HL-60 (cell line): ENCODE measurements at regions not wholly inside any gene's neighbourhood (a gene's known extent, or its start where the extent isn't known, plus 50 kb on each side); places are given as distances from the start of the nearest gene placed in this dataset.

Experiments
- GABPA ChIP-seq: IDR thresholded peaks from 2 replicates; pipeline ENCODE4 v1.6.1; 2012; ENCODE audit warnings: low read depth
- POLR2AphosphoS5 ChIP-seq: IDR thresholded peaks from 2 replicates; pipeline ENCODE4 v1.6.1; 2012; ENCODE audit warnings: low read depth
- SPI1 ChIP-seq: IDR thresholded peaks from 2 replicates; pipeline ENCODE4 v1.6.1; 2012; ENCODE audit warnings: low read depth, mild to moderate bottlenecking, borderline replicate concordance
- TF ChIP-seq, protein P1 (sequence below): IDR thresholded peaks from one replicate; pipeline ENCODE4 v1.5.1; 2011; ENCODE audit warnings: low read length, control low read depth, inconsistent platforms; ENCODE audit not compliant: insufficient read depth
- TF ChIP-seq, protein P2 (sequence below): IDR thresholded peaks from 2 replicates; pipeline ENCODE4 v1.6.1; 2012; ENCODE audit warnings: low read depth; ENCODE audit not compliant: insufficient replicate concordance

DNA sequence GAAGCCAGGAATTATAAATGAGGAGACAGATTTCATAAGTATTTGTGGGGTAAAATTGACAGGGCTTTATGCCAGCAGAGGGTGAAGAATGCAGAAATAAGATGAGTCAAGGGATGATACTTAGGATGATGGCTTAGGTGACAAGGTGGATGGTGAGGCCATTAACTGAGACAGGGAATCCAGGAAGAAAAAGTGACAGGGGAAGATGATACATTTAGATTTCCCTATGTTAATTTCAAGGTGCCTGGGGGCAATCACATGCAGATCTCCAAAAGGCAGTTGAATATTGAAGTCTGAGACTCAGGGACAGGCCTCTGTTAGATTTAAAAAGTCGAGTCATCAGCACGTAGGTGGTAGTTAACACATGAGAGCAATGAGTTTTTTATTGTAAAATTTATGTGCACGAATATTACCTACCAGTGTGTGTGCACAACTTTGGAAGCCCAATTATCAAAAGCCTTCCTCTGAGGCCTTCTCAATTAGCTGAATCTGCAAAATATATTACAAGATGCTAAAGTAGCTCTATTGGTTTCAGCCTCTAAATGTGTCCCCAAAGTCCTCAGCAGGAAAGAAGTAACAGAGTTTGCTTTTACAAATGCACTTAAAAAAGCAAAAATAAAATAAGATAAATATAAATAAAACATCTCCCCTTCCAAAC lies 67.9 kb upstream of the CHL1 start:
- TF ChIP-seq POLR2AphosphoS5 (no peak), GABPA (no peak), SPI1 (no peak)
- TF ChIP-seq, protein P1, sequence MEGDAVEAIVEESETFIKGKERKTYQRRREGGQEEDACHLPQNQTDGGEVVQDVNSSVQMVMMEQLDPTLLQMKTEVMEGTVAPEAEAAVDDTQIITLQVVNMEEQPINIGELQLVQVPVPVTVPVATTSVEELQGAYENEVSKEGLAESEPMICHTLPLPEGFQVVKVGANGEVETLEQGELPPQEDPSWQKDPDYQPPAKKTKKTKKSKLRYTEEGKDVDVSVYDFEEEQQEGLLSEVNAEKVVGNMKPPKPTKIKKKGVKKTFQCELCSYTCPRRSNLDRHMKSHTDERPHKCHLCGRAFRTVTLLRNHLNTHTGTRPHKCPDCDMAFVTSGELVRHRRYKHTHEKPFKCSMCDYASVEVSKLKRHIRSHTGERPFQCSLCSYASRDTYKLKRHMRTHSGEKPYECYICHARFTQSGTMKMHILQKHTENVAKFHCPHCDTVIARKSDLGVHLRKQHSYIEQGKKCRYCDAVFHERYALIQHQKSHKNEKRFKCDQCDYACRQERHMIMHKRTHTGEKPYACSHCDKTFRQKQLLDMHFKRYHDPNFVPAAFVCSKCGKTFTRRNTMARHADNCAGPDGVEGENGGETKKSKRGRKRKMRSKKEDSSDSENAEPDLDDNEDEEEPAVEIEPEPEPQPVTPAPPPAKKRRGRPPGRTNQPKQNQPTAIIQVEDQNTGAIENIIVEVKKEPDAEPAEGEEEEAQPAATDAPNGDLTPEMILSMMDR, result no peak
- TF ChIP-seq, protein P2, sequence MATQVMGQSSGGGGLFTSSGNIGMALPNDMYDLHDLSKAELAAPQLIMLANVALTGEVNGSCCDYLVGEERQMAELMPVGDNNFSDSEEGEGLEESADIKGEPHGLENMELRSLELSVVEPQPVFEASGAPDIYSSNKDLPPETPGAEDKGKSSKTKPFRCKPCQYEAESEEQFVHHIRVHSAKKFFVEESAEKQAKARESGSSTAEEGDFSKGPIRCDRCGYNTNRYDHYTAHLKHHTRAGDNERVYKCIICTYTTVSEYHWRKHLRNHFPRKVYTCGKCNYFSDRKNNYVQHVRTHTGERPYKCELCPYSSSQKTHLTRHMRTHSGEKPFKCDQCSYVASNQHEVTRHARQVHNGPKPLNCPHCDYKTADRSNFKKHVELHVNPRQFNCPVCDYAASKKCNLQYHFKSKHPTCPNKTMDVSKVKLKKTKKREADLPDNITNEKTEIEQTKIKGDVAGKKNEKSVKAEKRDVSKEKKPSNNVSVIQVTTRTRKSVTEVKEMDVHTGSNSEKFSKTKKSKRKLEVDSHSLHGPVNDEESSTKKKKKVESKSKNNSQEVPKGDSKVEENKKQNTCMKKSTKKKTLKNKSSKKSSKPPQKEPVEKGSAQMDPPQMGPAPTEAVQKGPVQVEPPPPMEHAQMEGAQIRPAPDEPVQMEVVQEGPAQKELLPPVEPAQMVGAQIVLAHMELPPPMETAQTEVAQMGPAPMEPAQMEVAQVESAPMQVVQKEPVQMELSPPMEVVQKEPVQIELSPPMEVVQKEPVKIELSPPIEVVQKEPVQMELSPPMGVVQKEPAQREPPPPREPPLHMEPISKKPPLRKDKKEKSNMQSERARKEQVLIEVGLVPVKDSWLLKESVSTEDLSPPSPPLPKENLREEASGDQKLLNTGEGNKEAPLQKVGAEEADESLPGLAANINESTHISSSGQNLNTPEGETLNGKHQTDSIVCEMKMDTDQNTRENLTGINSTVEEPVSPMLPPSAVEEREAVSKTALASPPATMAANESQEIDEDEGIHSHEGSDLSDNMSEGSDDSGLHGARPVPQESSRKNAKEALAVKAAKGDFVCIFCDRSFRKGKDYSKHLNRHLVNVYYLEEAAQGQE, result no peak
